ENCODE measurements at regions not wholly inside any gene's neighbourhood (a gene's known extent, or its start where the extent isn't known, plus 50 kb on each side); places are given as distances from the start of the nearest gene placed in this dataset.

GRCh38 chr11:70761908-70762337 lies 363.6 kb downstream of the CTTN start:
- Histone ChIP-seq H3K27ac (ENCODE audit: poor library complexity, severe bottlenecking) (no peak overlapping the region), H3K4me3 (ENCODE audit: severe bottlenecking) (no peak overlapping the region), H3K4me1 (ENCODE audit: insufficient read depth, poor library complexity, severe bottlenecking) (peaks cover 5% of the 10 kb centered on the region), H3K36me3 (ENCODE audit: low read depth) (no peaks in the 10 kb centered on the region), H3K27me3 (ENCODE audit: insufficient read depth, poor library complexity, severe bottlenecking) (no peaks in the 10 kb centered on the region), H3K9me3 (ENCODE audit: severe bottlenecking) (no peaks in the 10 kb centered on the region)
- DNase-seq (ENCODE audit: low spot score): no peak
- no peak for ATAC-seq (ENCODE audit: low read depth)
- TF ChIP-seq CTCF (IDR thresholded peaks at IDR 0.05; ENCODE audit: poor library complexity, severe bottlenecking): no peak

GRCh38 chr11:70762810-70763209 lies 364.5 kb downstream of the CTTN start:
- no peaks in the 10 kb centered on the region for H3K9me3 ChIP-seq (ENCODE audit: severe bottlenecking)
- no peaks in the 10 kb centered on the region for H3K36me3 ChIP-seq (ENCODE audit: low read depth)
- H3K27ac ChIP-seq (ENCODE audit: poor library complexity, severe bottlenecking): no peak overlapping the region
- no peak overlapping the region for H3K4me3 ChIP-seq (ENCODE audit: severe bottlenecking)
- TF ChIP-seq CTCF (IDR thresholded peaks at IDR 0.05; ENCODE audit: poor library complexity, severe bottlenecking): no peak
- H3K27me3 ChIP-seq (ENCODE audit: insufficient read depth, poor library complexity, severe bottlenecking): no peaks in the 10 kb centered on the region
- ATAC-seq (ENCODE audit: low read depth) (no peak), DNase-seq (ENCODE audit: low spot score) (no peak)
- H3K4me1 ChIP-seq (ENCODE audit: insufficient read depth, poor library complexity, severe bottlenecking): peaks cover 5% of the 10 kb centered on the region

GRCh38 chr11:70763606-70764005 lies 365.3 kb downstream of the CTTN start:
- Histone ChIP-seq H3K27me3 (ENCODE audit: insufficient read depth, poor library complexity, severe bottlenecking) (no peaks in the 10 kb centered on the region), H3K27ac (ENCODE audit: poor library complexity, severe bottlenecking) (no peak overlapping the region), H3K4me3 (ENCODE audit: severe bottlenecking) (no peak overlapping the region), H3K9me3 (ENCODE audit: severe bottlenecking) (no peaks in the 10 kb centered on the region), H3K36me3 (ENCODE audit: low read depth) (no peaks in the 10 kb centered on the region), H3K4me1 (ENCODE audit: insufficient read depth, poor library complexity, severe bottlenecking) (peaks cover 5% of the 10 kb centered on the region)
- ATAC-seq (ENCODE audit: low read depth) (no peak), DNase-seq (ENCODE audit: low spot score) (no peak)
- no peak for TF ChIP-seq CTCF (IDR thresholded peaks at IDR 0.05; ENCODE audit: poor library complexity, severe bottlenecking)

- H3K27me3 ChIP-seq (ENCODE audit: insufficient read depth, poor library complexity, severe bottlenecking): no peaks in the 10 kb centered on the region
These were observed 366.1 kb downstream of the CTTN start for GRCh38 chr11:70764356-70764905.

More at GRCh38 chr11:70764356-70764905, 366.1 kb downstream of the CTTN start:
- TF ChIP-seq CTCF (IDR thresholded peaks at IDR 0.05; ENCODE audit: poor library complexity, severe bottlenecking): no peak
- peaks cover 5% of the 10 kb centered on the region for H3K4me1 ChIP-seq (ENCODE audit: insufficient read depth, poor library complexity, severe bottlenecking)
- no peak for ATAC-seq (ENCODE audit: low read depth)
- H3K4me3 ChIP-seq (ENCODE audit: severe bottlenecking): no peak overlapping the region
- DNase-seq (ENCODE audit: low spot score): no peak
- H3K9me3 ChIP-seq (ENCODE audit: severe bottlenecking): no peaks in the 10 kb centered on the region
- no peak overlapping the region for H3K27ac ChIP-seq (ENCODE audit: poor library complexity, severe bottlenecking)
- H3K36me3 ChIP-seq (ENCODE audit: low read depth): no peaks in the 10 kb centered on the region

Measured in RWPE2 (cell line).